KOPT-K1 (cell line): ENCODE measurements at regions not wholly inside any gene's neighbourhood (a gene's known extent, or its start where the extent isn't known, plus 50 kb on each side); places are given as distances from the start of the nearest gene placed in this dataset.

Experiments used
- H3K27ac ChIP-seq: fragments of 200-600 bp; sonication (generic); 2 replicates; pipeline ENCODE4 v1.5.1; 2016; ENCODE audit warnings: antibody characterized with exemption, mild to moderate bottlenecking, low read depth, low read length; ENCODE audit not compliant: poor library complexity, severe bottlenecking
- H3K36me3 ChIP-seq: fragments of 200-600 bp; sonication (generic); 2 replicates; pipeline ENCODE4 v1.5.1; 2017; ENCODE audit warnings: antibody characterized with exemption, mild to moderate bottlenecking, low read length, moderate library complexity; ENCODE audit not compliant: insufficient read depth
- H3K9me3 ChIP-seq: fragments of 200-600 bp; sonication (generic); 2 replicates; pipeline ENCODE4 v1.5.1; 2017; ENCODE audit warnings: antibody characterized with exemption, low read length, mild to moderate bottlenecking; ENCODE audit not compliant: insufficient read depth, poor library complexity, severe bottlenecking

- H3K36me3 ChIP-seq: no peaks in the 10 kb centered on the region
- no peak overlapping the region for H3K27ac ChIP-seq
- no peaks in the 10 kb centered on the region for H3K9me3 ChIP-seq
Observed at GRCh38 chr7:45976485-45976856, 55.4 kb upstream of the IGFBP3 start.

GRCh38 chr7:45975847-45976484 lies 54.9 kb upstream of the IGFBP3 start:
- H3K9me3 ChIP-seq: no peaks in the 10 kb centered on the region
- H3K27ac ChIP-seq: no peak overlapping the region
- no peaks in the 10 kb centered on the region for H3K36me3 ChIP-seq

DNA sequence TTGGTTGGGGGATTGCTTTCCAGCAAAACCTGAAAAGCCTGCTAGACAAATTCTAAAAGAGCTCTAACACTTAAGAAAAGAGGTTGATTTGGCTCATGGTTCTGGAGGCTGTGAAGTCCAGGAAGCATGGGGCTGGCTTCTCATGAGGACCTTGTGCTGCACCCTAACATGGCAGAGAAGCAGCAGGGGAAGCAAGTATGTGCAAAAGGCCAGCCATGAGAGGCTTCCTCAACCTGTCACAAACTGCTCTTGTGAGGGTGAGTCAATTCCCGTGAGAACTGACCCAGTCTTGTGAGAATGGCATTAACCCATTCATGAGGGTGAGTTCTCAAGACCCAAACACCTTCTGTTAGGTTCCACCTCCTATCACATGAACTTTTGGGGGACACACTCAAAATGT lies 54.3 kb upstream of the IGFBP3 start:
- no peaks in the 10 kb centered on the region for H3K36me3 ChIP-seq
- no peak overlapping the region for H3K27ac ChIP-seq
- H3K9me3 ChIP-seq: no peaks in the 10 kb centered on the region

- Histone ChIP-seq H3K36me3 (no peaks in the 10 kb centered on the region), H3K27ac (no peak overlapping the region), H3K9me3 (no peaks in the 10 kb centered on the region)
Observed at GRCh38 chr7:45974540-45975360, 53.7 kb upstream of the IGFBP3 start.

- Histone ChIP-seq H3K27ac (no peak overlapping the region), H3K36me3 (no peaks in the 10 kb centered on the region), H3K9me3 (no peaks in the 10 kb centered on the region)
Observed at GRCh38 chr7:45973725-45974532, 52.9 kb upstream of the IGFBP3 start.

DNA sequence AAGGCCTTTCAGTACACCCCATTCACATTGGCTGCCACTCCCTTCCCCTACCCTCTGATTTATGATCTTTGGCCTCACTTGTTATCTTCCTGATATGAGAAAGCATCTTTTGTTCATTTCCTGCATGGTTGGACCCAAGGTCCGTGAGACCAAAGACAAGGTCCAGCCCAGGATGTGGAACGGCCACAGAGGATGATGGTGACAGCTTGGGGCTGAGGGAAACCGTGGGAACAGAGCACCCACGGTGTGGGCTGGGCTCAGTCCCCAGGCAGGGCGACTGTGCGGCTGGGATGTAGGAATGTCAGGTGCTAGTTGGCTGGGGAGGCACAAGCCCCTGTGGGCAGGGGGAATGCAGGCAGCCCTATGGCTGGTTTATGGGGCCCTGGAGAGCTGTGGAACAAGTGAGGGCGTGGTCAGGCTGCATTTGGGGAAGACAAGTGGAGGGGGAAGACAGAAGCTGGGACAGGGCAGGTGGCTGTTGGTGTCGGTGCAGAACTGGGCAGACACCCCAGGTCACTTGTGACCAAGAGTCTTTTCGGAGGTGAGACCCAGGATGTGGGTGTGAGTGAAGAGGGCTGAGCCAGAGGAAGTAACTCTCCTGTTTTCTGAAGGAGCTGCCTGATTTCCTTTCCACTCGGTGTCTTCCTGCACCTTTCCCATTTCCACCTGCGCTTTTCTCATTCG lies 51.7 kb upstream of the IGFBP3 start:
- H3K9me3 ChIP-seq: no peaks in the 10 kb centered on the region
- H3K36me3 ChIP-seq: no peaks in the 10 kb centered on the region
- no peak overlapping the region for H3K27ac ChIP-seq

DNA sequence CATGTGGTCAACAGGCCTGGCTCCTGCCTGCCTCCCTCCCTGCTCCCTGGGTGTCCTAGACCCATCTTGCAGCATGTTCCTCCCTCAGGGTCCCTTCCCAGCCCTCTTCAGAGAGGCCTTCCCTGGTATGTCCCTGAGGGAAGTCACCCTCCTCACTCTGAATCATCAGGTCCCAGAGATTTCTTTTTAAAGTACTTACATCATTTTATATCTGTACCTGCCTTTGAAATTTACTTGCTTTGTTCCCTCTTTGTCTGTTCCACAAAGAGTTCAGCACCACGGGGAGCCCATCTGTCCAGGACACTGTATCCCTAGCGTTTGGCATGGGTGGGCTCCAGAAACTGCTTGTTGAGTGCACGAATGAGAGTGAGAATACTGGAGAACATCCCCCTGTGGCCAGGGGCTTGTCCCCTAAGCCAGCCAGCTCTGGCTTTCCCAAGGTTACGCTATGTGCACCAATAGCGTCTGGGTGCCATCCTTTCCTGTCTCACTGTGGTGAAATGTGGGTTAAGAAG lies 50.6 kb upstream of the IGFBP3 start:
- no peak overlapping the region for H3K27ac ChIP-seq
- no peaks in the 10 kb centered on the region for H3K9me3 ChIP-seq
- no peaks in the 10 kb centered on the region for H3K36me3 ChIP-seq

- Histone ChIP-seq H3K27ac (no peak overlapping the region), H3K36me3 (no peaks in the 10 kb centered on the region), H3K9me3 (no peaks in the 10 kb centered on the region)
Observed at GRCh38 chr7:45971171-45971570, 50.1 kb upstream of the IGFBP3 start.
